Neuronal stem cell (in vitro differentiated cells): ENCODE measurements at regions not wholly inside any gene's neighbourhood (a gene's known extent, or its start where the extent isn't known, plus 50 kb on each side); places are given as distances from the start of the nearest gene placed in this dataset.
"Not testable (repeated sequence)": the region's sequence is repeated elsewhere in the genome, so short reads cannot be mapped to it uniquely, and the experiment has no call there.

Experiments
- DNase-seq: peaks from one replicate; pipeline ENCODE4 v3.0.0-alpha.2; 2013; ENCODE audit warnings: low spot score
- H2AFZ ChIP-seq: one replicate; pipeline ENCODE4 v1.6.1; 2013; ENCODE audit warnings: mild to moderate bottlenecking, low read length, inconsistent platforms
- H2AK5ac ChIP-seq: 2 replicates; pipeline ENCODE4 v1.6.1; 2013; ENCODE audit warnings: low read depth, mild to moderate bottlenecking, inconsistent platforms, low read length, moderate library complexity, mixed read lengths
- H2BK120ac ChIP-seq: 2 replicates; pipeline ENCODE4 v1.6.1; 2013; ENCODE audit warnings: low read depth, mild to moderate bottlenecking, inconsistent platforms, low read length, moderate library complexity, mixed read lengths
- H2BK12ac ChIP-seq: one replicate; pipeline ENCODE4 v1.6.1; 2013; ENCODE audit warnings: low read length, inconsistent platforms
- H2BK15ac ChIP-seq: 2 replicates; pipeline ENCODE4 v1.6.1; 2013; ENCODE audit warnings: mild to moderate bottlenecking, low read length, inconsistent platforms, mixed read lengths
- H2BK5ac ChIP-seq: one replicate; pipeline ENCODE4 v1.6.1; 2013; ENCODE audit warnings: inconsistent platforms, mild to moderate bottlenecking, low read length, moderate library complexity
- H3K14ac ChIP-seq: one replicate; pipeline ENCODE4 v1.6.1; 2013; ENCODE audit warnings: low read length, inconsistent platforms
- H3K18ac ChIP-seq: 2 replicates; pipeline ENCODE4 v1.6.1; 2013; ENCODE audit warnings: low read length, inconsistent platforms
- H3K23ac ChIP-seq: 2 replicates; pipeline ENCODE4 v1.6.1; 2013; ENCODE audit warnings: low read depth, mild to moderate bottlenecking, mixed read lengths, low read length, inconsistent platforms; ENCODE audit not compliant: poor library complexity
- H3K27ac ChIP-seq: replicated peaks from 3 replicates; pipeline ENCODE4 v1.5.1; 2013; ENCODE audit warnings: low read length, inconsistent platforms
- H3K27me3 ChIP-seq, 3 experiments: 2 replicates each; pipeline ENCODE4 v1.6.1; 2013; ENCODE audit warnings: low read length in 3 of 3, mild to moderate bottlenecking in 2 of 3, inconsistent platforms in 1 of 3, low read depth in 1 of 3, mixed read lengths in 1 of 3, moderate library complexity in 1 of 3; ENCODE audit not compliant: control insufficient read depth in 3 of 3, insufficient read depth in 3 of 3
- H3K36me3 ChIP-seq, 2 donors: replicated peaks in 1 of 2; 2 replicates each; pipeline ENCODE4 v1.6.1; 2013; ENCODE audit warnings: low read length in 2 of 2; ENCODE audit not compliant: control insufficient read depth in 2 of 2, insufficient read depth in 2 of 2
- H3K4ac ChIP-seq: 2 replicates; pipeline ENCODE4 v1.6.1; 2013; ENCODE audit warnings: inconsistent platforms, mild to moderate bottlenecking, low read length, moderate library complexity
- H3K4me1 ChIP-seq, 2 donors: 1 replicate in 1 of 2; 2 replicates in 1 of 2; pipeline ENCODE4 v1.6.1; 2013; ENCODE audit warnings: low read length in 2 of 2, low read depth in 1 of 2; ENCODE audit not compliant: control insufficient read depth in 2 of 2, insufficient read depth in 1 of 2
- H3K4me2 ChIP-seq: one replicate; pipeline ENCODE4 v1.6.1; 2013; ENCODE audit warnings: mild to moderate bottlenecking, low read length, inconsistent platforms; ENCODE audit not compliant: insufficient read depth, poor library complexity, severe bottlenecking
- H3K4me3 ChIP-seq, 2 donors: 2 replicates each; pipeline ENCODE4 v1.5.1; 2013; ENCODE audit warnings: low read length in 2 of 2, mild to moderate bottlenecking in 2 of 2, inconsistent platforms in 1 of 2, moderate library complexity in 1 of 2
- H3K79me1 ChIP-seq: one replicate; pipeline ENCODE4 v1.6.1; 2013; ENCODE audit warnings: low read depth, mild to moderate bottlenecking, inconsistent platforms, low read length, moderate library complexity
- H3K9ac ChIP-seq: one replicate; pipeline ENCODE4 v1.6.1; 2013; ENCODE audit warnings: mild to moderate bottlenecking, low read depth, low read length, inconsistent platforms; ENCODE audit not compliant: poor library complexity
- H3K9me3 ChIP-seq, 2 donors: replicated peaks in 1 of 2; 2 replicates each; pipeline versions ENCODE3 to v1.6.1; 2013; ENCODE audit warnings: low read length in 2 of 2, mild to moderate bottlenecking in 2 of 2, inconsistent platforms in 1 of 2, low read depth in 1 of 2, mixed read lengths in 1 of 2, moderate library complexity in 1 of 2; ENCODE audit not compliant: control insufficient read depth in 2 of 2, insufficient read depth in 1 of 2
- H4K8ac ChIP-seq: one replicate; pipeline ENCODE4 v1.6.1; 2013; ENCODE audit warnings: low read depth, mild to moderate bottlenecking, inconsistent platforms, low read length, moderate library complexity
- H4K91ac ChIP-seq: one replicate; pipeline ENCODE4 v1.6.1; 2013; ENCODE audit warnings: low read length, low read depth, mild to moderate bottlenecking, inconsistent platforms; ENCODE audit not compliant: poor library complexity
- WGBS, 2 donors: extraction: QIAGEN DNeasy Blood & Tissue Kit; methylation state at CpG; one replicate each; pipeline ENCODE4 v1.1.7; 2013; ENCODE audit warnings: missing lambda C conversion rate in 2 of 2, mixed read lengths in 1 of 2; ENCODE audit not compliant: insufficient read length in 2 of 2, insufficient replicate concordance in 1 of 2; ENCODE audit errors: extremely low coverage in 2 of 2; 5-methylcytosine and 5-hydroxymethylcytosine counted together

GRCh38 chr15:84476364-84477033, 124.3 kb upstream of the ZSCAN2 start:
- not testable (repeated sequence) for H3K4me1 ChIP-seq, DNase-seq
- no CpG with 5 or more reads among the region's 14 CpGs for WGBS, 2 donors

GRCh38 chr15:84477550-84477949, 123.3 kb upstream of the ZSCAN2 start:
- not testable (repeated sequence) for H2BK15ac ChIP-seq, H3K9ac ChIP-seq, H3K79me1 ChIP-seq, H3K23ac ChIP-seq, H2AK5ac ChIP-seq, H3K36me3 ChIP-seq, H2BK120ac ChIP-seq, H2BK5ac ChIP-seq, H4K8ac ChIP-seq, H2AFZ ChIP-seq, H3K14ac ChIP-seq, H3K4me1 ChIP-seq, H3K9me3 ChIP-seq, H3K27me3 ChIP-seq, H3K4ac ChIP-seq, H4K91ac ChIP-seq, H3K27ac ChIP-seq, H3K4me2 ChIP-seq, DNase-seq, H3K18ac ChIP-seq, H3K4me3 ChIP-seq, H2BK12ac ChIP-seq
- WGBS, 2 donors, result no CpG with 5 or more reads among the region's 8 CpGs

More at GRCh38 chr15:84476364-84477033, 124.3 kb upstream of the ZSCAN2 start:
- not testable (repeated sequence) for H3K4ac ChIP-seq, H3K4me2 ChIP-seq, H3K36me3 ChIP-seq, H2BK15ac ChIP-seq, H3K14ac ChIP-seq, H2AFZ ChIP-seq, H2BK12ac ChIP-seq, H3K9me3 ChIP-seq, H2BK120ac ChIP-seq, H2BK5ac ChIP-seq, H3K4me3 ChIP-seq, H3K27me3 ChIP-seq, H3K27ac ChIP-seq, H3K23ac ChIP-seq, H3K79me1 ChIP-seq, H4K8ac ChIP-seq, H3K18ac ChIP-seq, H2AK5ac ChIP-seq, H4K91ac ChIP-seq, H3K9ac ChIP-seq

- not testable (repeated sequence) for H3K27me3 ChIP-seq, H3K27ac ChIP-seq, H2BK5ac ChIP-seq, H3K4me1 ChIP-seq, H3K4ac ChIP-seq, H3K9me3 ChIP-seq, H2BK12ac ChIP-seq, H3K79me1 ChIP-seq, H3K4me3 ChIP-seq, H2AFZ ChIP-seq, H4K8ac ChIP-seq, H2BK15ac ChIP-seq, H3K14ac ChIP-seq, H4K91ac ChIP-seq, H3K4me2 ChIP-seq, DNase-seq, H3K36me3 ChIP-seq, H3K23ac ChIP-seq, H3K9ac ChIP-seq, H2AK5ac ChIP-seq, H3K18ac ChIP-seq, H2BK120ac ChIP-seq
- no CpG with 5 or more reads among the region's 7 CpGs for WGBS, 2 donors
Measured at GRCh38 chr15:84480174-84480681, 120.6 kb upstream of the ZSCAN2 start.

DNA sequence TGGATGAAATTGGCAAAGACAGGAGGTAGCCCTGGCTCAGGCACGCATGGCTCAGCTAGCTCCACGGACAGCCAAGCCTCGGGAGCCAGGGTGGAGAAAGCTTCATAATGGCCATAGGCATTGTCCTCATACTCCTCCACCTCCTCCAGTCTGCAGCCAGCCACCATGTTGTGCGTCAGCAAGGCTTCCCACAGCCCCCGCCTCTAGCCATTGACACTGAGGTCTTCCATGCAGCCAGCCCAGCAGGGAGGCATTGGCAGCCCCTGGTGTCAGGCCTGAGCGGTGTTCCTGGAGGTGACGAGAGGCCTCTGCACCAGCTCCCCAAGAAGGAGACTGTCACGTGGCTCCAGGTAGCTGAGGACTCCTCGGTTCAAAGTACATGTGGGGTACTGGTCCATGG, 117.0 kb upstream of the ZSCAN2 start:
- not testable (repeated sequence) for H2AK5ac ChIP-seq, H2AFZ ChIP-seq, H3K36me3 ChIP-seq, H2BK12ac ChIP-seq, H2BK5ac ChIP-seq, H3K4me1 ChIP-seq, DNase-seq, H3K79me1 ChIP-seq, H3K27ac ChIP-seq, H4K8ac ChIP-seq, H2BK15ac ChIP-seq, H2BK120ac ChIP-seq, H3K23ac ChIP-seq, H3K4me2 ChIP-seq, H3K9ac ChIP-seq, H4K91ac ChIP-seq, H3K14ac ChIP-seq, H3K9me3 ChIP-seq, H3K18ac ChIP-seq, H3K4me3 ChIP-seq, H3K27me3 ChIP-seq, H3K4ac ChIP-seq
- WGBS, 2 donors, result no CpG with 5 or more reads among the region's 9 CpGs
